ENCODE measurements at regions not wholly inside any gene's neighbourhood (a gene's known extent, or its start where the extent isn't known, plus 50 kb on each side); places are given as distances from the start of the nearest gene placed in this dataset.

DNA sequence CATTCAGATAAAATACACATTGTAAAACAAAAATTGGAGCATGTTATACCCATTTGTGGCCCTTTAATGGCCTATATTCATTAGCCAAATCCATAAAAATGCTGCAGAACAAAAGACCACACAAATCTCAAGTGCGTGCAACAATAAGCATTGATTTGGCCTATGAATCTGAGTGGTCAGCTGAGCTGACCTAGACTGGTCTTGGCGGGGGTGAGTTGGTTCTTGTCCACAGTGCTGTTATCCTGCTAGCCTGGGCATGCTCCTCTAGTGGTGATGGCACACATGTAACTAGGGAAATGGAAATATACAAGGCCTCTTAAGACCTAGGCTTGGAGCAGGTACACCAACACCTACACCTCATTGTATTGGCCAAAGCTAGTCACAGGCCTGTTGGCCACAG lies 122.2 kb upstream of the TBCA start:
- TF ChIP-seq, protein P1, sequence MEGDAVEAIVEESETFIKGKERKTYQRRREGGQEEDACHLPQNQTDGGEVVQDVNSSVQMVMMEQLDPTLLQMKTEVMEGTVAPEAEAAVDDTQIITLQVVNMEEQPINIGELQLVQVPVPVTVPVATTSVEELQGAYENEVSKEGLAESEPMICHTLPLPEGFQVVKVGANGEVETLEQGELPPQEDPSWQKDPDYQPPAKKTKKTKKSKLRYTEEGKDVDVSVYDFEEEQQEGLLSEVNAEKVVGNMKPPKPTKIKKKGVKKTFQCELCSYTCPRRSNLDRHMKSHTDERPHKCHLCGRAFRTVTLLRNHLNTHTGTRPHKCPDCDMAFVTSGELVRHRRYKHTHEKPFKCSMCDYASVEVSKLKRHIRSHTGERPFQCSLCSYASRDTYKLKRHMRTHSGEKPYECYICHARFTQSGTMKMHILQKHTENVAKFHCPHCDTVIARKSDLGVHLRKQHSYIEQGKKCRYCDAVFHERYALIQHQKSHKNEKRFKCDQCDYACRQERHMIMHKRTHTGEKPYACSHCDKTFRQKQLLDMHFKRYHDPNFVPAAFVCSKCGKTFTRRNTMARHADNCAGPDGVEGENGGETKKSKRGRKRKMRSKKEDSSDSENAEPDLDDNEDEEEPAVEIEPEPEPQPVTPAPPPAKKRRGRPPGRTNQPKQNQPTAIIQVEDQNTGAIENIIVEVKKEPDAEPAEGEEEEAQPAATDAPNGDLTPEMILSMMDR (IDR thresholded peaks at IDR 0.05): no peak
- no peak for TF ChIP-seq POLR2A (IDR thresholded peaks at IDR 0.05)
- no peak for TF ChIP-seq POLR2AphosphoS5 (IDR thresholded peaks at IDR 0.05)
- no peak for TF ChIP-seq EP300 (IDR thresholded peaks at IDR 0.05)
